ENCODE measurements at regions not wholly inside any gene's neighbourhood (a gene's known extent, or its start where the extent isn't known, plus 50 kb on each side); places are given as distances from the start of the nearest gene placed in this dataset.

DNA sequence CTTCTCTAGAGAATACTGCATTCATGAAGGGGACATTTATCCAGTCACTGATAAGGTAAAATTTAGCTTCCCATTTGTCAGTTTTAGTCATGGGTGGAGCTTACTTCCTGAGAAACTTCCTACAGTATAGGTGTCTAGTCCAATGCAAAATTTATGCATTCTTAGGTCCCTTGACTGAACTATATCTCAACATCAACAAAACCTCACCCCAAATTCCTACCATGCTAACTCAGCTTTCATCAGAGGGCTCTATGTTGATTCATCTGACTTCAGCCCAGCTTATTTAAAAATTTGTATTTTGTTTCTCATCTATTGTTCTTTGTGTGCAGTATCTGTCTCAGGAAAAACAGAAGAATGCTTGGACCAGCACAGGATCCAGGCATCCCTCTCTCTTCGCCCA is 296.4 kb upstream of the ACVR2A start:
- no peak for DNase-seq

DNA sequence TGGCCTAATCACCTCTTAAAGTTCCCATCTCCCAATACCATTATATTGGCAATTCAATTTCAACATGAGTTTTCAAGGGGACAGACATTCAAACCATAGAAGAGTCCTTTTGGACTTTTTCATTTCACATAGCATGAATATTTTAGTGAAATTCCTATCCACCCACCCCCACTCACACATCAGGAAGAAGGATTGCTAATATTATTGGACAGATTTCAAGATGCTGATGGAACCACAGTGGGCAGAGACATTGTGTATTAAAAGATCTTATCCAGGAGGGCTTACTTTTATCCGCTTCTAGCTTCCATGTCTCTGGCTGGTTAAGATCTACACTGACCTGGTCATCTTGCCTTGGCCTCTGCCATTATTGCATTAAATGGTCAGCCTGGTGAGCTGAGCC is 297.4 kb upstream of the ACVR2A start:
- no peak for DNase-seq

DNA sequence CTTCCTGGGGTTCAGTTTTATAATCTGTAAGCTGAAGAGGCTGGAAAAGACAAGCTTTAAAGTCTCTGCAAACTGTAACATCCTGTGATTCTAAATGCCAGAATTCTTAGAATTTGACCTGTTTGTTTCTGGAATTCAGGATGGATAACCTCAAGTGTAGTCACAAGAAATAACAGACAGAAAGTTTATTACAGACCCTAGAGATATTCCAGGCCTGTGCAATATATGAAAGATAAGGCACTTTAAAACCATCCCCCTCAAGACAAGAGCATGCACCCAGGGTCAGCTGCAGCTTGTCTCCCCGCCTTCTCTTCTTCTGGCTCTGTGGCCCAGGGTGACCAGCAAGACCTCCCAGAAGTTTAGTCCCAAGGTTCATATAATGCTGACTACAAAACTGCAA is 298.7 kb upstream of the ACVR2A start:
- DNase-seq: no peak

DNA sequence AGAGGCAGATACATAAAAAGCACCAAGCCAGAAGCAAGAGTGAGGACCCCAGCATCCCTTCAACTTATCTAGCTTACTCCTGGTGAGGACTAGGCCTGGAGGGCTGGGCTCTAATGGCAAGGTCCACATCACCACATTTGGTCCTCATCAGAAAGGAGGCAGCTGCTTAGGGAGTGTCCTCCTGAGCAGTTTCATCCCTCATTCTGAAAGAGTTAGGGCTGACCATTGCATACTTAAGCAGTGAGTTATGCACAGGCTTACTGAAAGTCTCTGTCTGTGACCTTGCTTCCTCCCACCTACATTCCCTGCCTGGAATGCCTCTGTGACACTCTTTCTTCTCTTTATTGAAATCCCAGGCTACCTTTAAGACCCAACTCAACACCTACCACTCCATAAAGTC is 301.8 kb upstream of the ACVR2A start:
- no peak for DNase-seq

DNA sequence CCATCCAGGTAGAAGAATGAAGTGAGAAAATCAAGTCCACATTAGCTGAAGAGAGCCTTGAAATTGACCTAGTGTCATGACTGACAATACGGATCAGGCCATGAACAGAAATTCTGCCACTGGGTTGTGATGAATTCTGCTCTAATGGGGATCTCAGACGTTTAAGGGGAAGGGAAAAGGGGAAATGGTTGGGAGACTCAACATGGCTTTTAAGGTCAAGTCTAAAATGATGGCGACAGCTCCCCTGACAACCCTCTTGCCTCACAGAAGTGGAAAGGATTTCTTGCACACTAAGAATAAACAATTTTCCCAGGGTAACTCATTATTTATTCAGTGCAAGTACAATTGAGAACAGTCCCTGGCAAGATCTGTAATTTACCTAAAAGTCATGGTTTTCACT is 302.5 kb upstream of the ACVR2A start:
- no peak for DNase-seq

DNA sequence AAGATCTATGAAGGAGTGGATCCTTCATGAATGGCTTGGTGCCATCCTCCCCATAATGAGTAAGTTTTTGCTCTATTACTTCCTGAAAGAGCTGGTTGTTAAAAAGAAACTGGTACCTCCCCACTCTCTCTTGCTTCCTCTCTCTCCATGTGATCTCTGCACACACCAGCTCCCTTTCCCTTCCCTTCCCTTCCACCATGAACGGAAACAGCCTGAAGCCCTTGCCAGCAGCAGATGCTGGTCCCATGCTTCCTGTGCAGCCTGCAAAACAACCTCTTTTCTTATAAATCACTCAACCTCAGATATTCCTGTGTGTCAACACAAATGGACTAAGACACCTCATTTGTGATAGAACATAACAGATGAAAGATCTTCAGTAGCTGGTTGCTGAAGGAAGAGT is 303.5 kb upstream of the ACVR2A start:
- DNase-seq: no peak

DNA sequence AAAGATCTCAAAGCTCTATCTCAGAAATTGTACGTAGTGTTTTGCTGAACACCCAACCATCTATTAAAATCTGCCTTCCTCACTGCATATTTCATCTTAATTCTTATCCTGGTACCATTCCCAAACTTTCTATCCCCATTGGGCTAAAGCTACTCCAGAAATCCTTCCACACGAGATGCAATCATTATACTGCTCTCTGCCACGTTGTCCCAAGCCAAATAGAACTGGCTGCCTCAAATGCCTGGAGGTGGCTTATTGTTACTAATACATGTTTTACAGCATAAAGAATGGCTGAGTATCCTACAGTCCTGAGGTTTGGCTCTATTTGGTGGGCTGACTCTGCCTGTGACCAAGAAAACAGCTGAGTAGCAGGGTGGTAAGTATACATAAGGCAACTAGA is 306.0 kb upstream of the ACVR2A start:
- no peak for DNase-seq

DNA sequence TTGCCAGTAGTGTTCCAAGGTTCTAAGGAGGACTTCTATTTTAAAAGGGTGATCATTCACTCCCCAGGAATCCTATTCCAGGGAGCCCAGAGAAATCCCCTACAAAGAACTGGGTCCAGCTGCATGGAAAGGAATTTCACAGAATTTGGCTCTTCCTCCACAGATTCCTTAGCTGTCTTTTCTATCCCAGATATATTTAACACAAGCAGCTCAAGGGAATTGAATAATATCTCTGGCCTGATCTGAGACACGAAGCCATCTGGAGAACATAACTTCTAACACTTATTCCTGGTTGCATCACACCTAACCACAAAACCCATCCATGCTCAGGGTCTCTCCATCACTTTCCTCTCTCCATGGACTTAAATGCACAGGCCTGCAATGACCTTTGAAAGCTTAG is 306.7 kb upstream of the ACVR2A start:
- DNase-seq: no peak

DNA sequence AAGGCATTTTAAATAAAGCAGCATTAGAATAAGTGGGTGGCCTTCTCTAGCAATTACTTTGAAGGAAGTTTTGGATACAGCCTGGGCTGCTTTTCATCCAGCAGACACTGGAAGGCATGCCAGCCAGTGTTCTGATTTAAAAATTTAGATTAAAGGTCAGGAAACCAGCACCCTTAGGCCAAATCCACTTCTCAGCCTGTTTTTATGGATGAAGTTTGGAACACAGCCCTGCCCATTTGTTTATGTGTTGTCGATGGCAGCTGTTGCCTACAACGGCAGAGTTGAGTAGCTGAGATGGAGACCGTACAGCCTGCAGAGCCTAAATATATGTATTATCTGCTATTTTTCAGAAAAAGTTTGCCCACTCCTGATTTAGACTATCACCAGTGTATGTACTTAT is 313.6 kb upstream of the ACVR2A start:
- peak; percentile 57 for DNase-seq

DNA sequence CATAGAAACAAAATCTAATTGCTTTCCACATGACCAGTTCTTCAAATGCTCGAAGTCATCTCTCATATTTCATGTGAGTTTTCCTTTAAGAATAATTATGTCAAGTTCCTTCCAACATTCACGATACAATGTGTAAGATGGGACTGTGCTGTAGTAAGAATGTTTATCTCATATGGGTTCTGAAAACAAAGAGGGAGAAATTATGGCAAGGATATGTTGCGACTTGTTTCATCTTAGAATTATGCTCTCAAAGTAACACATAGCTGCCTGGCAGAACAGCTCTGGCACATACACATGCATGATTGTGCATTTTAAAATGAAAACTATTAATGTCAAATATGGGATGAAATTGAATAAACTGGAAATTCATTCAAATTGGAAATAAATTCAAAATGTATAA is 314.8 kb upstream of the ACVR2A start:
- peak; percentile 8 for DNase-seq

DNA sequence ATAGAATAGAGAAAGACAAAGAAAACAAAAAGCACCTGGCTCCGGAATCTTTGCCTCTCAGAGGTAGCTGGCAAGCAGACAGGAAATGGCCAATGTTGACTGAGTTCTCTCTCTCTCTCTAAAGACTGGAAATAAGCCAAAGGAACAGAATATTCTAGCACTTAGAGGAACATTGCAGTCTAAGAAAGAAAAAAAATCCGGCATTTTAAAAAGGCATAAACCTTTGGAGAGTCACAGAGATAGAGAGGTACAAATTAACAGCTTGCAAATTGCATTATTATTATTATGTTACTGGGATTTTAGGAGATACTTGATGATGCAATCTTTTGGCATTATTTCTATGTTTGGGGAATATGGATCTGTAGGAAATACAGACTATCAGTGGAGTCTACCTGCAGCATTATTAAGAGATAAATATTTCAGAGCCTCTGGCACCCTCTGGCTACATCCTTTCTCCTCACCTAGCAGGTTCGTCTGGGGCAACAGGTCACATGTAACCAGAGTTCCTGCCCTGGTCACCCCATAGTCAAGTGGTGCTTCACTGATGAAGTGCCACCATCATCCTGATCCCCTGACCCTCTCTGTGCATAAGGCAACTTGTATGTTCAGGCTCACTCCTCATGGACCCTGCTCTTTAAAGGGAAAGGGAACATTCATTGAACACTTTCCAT is 318.9 kb upstream of the ACVR2A start:
- DNase-seq: peak; percentile 92

DNA sequence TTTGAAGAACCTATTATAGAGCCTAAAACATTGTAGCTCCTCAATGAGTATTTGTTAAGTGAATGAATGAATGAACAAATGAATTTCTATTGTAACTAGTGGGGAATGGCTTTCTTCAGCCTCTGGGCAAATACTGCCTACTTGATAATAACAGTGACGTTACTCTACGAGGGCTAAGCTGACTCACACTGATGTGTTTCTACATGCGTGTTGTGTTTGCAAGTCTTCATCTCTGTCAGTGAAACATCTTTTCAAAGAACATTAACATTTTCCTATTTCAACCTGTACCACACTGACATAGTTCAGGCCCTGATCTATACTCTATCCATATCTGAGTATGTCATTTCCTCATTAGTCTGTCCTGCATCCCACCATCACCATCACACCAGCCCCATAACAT is 319.9 kb upstream of the ACVR2A start:
- no peak for DNase-seq

DNA sequence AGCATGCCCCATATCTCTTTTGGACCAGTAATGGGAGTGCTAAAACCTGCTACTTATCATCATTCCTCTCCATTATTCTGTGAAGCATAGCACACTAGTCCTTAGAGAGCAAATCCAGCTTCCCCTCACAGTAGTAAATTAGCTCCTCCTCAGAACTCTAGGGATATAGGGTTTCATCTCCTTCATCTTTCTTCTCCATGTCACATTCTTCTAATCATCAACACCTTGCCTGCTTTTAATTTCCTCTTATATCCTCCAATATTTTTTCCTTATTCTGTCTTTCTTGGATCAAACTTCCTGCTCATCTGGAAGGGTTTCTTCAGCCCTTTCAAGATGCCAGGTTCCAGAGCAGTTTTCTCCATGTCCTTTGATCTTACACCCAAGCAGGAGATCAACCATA is 321.4 kb upstream of the ACVR2A start:
- DNase-seq: no peak

DNA sequence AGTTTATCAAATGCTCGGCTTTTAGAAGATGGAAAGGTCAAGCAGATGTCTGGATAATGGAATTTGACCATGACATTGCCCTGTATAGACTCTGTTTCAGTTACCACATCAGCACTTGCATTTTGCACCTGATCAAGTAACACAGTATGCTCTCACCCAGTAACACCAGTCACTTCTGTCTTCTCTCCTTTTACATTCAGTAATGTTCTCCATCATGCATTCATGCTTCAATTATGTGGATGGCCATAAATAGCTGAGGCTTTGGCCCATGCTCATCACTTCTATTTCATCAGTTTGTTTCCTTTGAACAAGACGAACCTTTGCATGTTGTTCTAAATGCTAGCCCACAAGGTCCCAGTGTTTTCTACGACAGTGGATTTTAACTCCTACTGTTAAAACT is 322.9 kb upstream of the ACVR2A start:
- no peak for DNase-seq

DNA sequence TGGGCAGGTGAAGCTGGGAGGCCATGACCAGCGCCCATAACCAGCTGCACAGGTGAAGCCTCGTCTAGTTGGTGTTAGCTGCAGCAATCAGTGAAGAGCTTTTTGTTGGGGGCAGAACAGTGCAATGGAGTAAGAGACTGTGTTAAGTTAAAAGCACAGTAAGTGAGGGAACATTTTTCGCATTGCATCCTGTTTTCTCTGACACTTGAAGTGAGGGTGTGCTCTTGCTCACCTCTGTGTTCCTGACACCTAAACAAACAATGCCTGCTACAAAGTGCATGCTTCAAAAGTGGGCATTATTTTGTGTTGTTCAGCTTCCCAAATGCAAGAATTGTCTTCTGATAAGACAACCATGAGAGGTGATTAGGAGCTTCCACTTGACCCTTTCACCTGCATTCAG is 324.0 kb upstream of the ACVR2A start:
- no peak for DNase-seq

DNA sequence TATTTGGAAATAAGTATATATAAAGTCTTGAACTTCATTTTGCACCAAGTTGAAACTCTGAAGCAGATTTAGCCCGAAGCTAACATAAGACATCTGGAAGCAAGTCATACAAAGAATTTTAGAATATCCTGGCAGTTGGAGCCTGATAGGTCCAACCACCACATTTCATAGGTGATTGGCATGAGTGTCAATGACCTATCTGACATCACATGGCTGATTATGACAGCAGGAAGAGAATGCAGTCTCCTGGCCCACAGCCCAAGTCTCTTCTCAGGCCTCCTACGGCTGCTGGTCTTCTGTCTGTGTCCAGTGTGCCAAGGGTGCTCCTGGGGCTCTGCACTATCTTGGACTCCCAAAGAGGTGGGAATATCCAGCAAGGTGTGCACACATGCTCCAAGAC is 325.7 kb upstream of the ACVR2A start:
- DNase-seq: no peak

DNA sequence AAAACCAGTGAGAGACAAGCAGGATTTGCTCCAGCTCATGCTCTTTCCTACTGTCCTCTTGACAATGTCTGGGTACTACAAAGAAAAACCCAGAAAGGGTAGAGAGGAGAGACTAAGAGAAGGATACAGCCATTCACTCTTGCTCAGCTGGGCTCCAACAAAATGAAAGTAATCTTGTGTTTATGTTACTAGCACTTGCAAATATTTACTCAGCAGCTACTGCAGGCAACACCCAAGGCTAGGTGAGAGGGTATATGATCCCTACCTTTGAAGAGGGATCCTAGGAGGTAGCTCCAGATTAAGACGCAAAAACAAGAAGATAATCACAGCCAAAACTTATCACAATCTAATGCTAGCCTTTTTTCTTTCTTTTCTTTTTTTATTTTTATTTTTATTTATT is 329.6 kb upstream of the ACVR2A start:
- DNase-seq: no peak

DNA sequence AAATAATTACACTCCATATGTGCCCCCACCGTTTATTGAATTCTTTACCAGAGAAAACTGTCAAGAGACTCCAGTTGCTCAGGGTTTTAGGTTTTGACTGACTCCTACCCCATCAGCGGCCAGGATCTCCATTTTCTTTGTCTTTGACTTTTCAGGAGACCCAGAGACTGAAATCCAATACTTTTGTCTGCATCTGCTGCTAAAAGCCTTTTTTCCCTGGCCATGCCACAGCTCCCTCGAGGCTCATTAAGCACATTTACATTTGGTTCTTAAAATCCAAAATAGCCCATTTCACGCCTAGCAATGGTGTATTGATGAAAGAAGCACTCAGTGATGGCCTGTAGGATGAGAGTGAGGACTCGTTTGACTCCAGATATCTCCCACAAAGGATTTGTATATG is 332.6 kb upstream of the ACVR2A start:
- DNase-seq: peak; percentile 6

DNA sequence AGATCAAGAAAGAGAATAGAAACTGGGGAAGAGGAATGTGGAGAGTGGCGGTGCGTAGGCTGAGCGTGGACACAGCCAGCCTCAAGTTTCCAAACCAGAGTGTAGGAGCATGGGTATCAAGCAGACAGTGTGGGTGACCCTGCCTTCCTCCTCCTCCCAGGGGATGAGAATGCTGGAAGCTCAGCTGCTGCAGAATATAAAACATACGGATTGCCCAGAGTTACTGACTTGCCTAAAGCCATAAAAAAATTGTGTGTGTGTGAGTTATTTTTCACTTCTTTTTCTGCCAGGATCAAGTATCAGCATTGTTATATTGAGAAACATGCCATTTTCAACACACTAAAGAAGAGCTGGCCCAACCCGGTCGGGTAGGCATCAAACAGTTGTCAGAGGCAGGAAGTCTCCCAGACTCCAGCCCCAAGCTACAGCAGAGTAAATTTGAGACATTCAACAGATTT is 333.3 kb upstream of the ACVR2A start:
- no peak for DNase-seq

DNA sequence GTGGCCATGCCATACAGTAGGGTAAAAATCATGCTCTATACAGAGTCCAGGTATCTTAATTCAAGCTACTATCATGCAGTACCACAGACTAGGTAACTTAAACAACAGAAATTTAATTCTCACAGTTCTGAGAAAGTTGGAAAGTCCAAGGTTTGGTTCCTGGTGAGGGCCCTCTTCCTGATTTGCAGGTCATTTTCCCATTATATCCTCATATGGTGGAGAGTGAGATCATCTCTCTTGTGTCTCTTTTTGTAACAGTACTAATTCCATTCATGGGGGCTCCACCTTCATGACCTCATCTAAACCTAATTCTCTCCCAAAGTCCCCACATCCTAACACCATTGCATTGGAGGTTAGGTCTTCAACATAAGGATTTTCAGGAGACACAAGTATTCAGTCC is 335.0 kb upstream of the ACVR2A start:
- DNase-seq: no peak

DNA sequence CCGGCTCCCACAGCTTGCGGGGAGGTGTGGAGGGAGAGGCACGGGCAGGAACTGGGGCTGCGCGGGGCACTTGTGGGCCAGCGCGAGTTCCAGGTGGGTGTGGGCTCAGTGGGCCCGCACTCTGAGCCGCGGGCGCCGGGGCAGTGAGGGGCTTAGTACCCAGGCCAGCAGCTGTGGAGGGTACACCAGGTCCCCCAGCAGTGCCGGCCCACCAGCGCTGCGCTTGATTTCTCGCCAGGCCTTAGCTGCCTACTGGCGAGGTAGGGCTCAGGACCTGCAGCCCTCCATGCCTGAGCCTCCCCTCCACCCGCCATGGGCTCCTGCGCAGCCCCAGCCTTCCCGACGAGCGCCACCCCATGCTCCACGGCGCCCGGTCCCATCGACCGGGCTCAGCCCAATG is 337.9 kb upstream of the ACVR2A start:
- no peak for DNase-seq

DNA sequence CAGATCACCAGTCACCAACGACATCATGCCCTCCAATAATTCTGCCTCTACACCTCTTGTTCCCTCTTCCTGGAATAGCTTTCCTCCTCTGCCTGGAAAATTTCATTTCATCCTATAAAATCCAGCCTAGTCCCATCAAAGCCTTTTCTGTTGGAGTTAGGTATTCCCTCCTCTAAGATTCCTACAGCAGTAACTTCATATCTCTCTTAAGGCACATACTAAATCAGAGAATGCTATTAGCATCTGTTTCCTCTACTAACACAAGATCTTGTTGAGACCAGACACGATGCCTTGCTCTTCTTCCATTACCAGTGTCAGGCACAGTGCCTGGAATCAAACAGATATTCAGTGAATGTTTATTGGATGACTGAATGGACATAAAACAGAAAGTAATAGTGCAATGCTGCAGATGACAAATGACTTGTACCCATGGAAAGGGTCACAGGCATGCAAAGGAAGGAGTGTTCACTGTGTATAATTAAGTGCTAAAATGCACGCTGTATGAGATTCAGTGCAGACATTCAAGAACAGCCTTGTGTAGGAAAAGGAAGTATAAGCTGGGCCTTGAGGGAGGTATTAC is 342.0 kb upstream of the ACVR2A start:
- no peak for DNase-seq

DNA sequence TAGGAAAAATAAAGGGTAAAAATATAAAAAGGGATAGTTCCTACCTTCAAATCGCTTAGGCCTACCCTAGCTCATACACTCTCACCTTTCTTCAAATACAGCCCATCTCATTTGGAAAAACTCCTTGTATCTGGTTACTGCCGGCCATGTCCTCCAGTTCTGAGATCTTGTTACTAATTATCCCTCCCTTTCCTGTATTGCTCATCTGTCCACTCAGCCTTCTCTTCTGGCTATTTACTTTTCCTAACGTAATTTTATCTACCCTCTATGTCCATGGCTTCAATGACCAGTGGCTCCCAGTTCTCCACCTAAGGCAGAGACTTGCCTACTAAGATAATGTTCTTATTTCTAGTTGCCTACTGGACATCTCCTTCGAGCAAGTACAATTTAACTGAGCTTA is 342.9 kb upstream of the ACVR2A start:
- DNase-seq: no peak

DNA sequence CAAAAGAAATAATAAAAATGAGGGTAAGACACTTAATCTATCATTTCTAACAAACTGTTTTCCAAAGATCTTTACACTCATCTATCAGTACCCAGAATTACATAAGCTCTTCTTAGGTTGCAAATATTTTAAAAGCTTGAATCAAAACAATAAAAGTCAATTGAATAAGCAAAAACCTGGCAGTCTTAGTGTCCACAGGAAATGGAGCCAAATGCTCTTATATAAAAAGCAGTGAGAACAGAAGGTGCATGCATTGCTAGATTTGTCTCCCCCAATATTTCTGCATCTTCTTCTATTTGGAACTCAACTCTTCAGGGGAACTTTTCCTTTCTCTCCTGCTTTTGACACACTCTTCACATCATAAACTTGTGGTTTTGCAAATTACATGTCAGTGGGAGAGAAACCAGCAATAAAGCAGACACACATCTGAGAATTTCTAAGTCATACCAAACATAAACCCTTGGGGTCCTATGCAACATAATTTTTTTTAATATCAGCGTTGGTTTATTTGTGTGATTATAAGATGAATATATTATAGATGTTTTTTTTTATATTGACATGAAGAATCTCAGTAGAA is 343.9 kb upstream of the ACVR2A start:
- DNase-seq: no peak

DNA sequence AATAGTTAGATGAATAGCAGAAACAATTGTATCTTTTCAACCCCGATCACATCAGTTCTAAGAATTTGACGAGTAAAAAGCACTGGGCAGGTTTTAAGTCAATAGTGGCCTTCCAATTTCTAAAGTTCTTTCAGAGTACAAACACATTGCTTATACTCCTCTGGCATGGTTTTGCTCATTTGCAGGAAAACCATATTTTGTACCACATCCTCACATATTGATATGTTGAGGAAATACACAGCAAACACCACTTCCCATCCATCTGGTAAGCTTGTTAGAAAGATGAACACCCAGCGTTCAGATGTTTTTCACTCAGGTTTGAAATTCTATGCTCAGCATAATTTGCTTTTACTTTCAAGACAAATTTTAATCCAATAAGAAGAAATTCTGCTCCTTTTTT is 344.6 kb upstream of the ACVR2A start:
- no peak for DNase-seq

Measured in NCI-H1105 treated with DMSO at 0.1 percent for 48 hours (cell line).